ENCODE measurements at regions not wholly inside any gene's neighbourhood (a gene's known extent, or its start where the extent isn't known, plus 50 kb on each side); places are given as distances from the start of the nearest gene placed in this dataset.

DNA sequence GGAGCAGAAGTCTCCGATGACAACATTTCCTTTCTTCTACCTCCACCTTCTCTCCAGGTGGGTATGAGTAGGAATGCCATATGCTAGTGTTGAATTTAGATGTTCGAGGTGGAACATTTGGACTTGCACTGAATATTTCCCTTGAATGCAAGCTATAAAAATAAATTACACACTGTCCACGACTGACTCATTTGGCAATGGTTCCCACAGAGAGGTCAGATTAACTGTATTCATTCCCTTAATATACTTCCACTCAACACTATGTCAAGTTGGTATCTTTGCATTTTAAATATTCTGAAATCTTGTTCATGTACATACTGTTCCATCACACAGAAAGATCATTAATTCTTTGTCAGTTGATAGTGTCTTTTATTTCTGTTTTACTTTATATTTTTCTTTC lies 222.6 kb upstream of the PIK3R1 start:
- DNase-seq (ENCODE audit: low read depth, low spot score) (no peak), ATAC-seq (no peak), FAIRE-seq (no peak)
- CTCF ChIA-PET = interaction anchor here (1.7 kb wide), 1 partner anchor 262 kb away, joined by 3 read pairs; no protein-coding TSS in a partner anchor
- BruUV-seq (replicated peaks) = no TSS peak
- no peak overlapping the region for H2AFZ ChIP-seq (ENCODE audit: control insufficient read depth, low read depth, low read length)
- RAD21 ChIA-PET (ENCODE audit: unreplicated experiment) = no interaction called here
- H3K27me3 ChIP-seq (replicated peaks in 1 of 2; ENCODE audit: control insufficient read depth in 2 of 2, insufficient read depth in 2 of 2, low read length in 1 of 2) = no peaks in the 10 kb centered on the region
- H3K9ac ChIP-seq (ENCODE audit: control insufficient read depth, insufficient read depth, low read length) = no peak overlapping the region
- no peak overlapping the region for H3K4me3 ChIP-seq
- POLR2A ChIA-PET = no interaction called here
- TF ChIP-seq REST (IDR thresholded peaks at IDR 0.05; ENCODE audit: low read depth, low read length) (no peak), ZBTB11 (CRISPR knock-in tag; IDR thresholded peaks at IDR 0.05) (no peak), MXI1 (IDR thresholded peaks at IDR 0.05; ENCODE audit: low read depth, low read length) (no peak), BRCA1 (IDR thresholded peaks at IDR 0.05; ENCODE audit: low read depth, low read length) (no peak), RBBP5 (conservative IDR thresholded peaks at IDR 0.05) (no peak), CBFB (IDR thresholded peaks at IDR 0.05; ENCODE audit: low read depth) (no peak), ZSCAN29 (IDR thresholded peaks at IDR 0.05) (no peak), ATF3 (IDR thresholded peaks at IDR 0.05; ENCODE audit: borderline replicate concordance, extremely low read depth, low read depth, low read length) (no peak), ATF2 (IDR thresholded peaks at IDR 0.05; ENCODE audit: low read length) (no peak)
- no peaks in the 10 kb centered on the region for H4K20me1 ChIP-seq (ENCODE audit: control insufficient read depth, insufficient read depth)
- no peaks in the 10 kb centered on the region for H3K79me2 ChIP-seq (ENCODE audit: control insufficient read depth, insufficient read depth, low read length)
- H3K27ac ChIP-seq (ENCODE audit: control insufficient read depth, insufficient read depth) = no peak overlapping the region
- intact Hi-C loops (cut with micrococcal nuclease; ENCODE audit: unreplicated experiment) (no loop called here), in situ Hi-C loops (cut with MboI) (no loop called here)
- H3K9me3 ChIP-seq (replicated peaks; ENCODE audit: control insufficient read depth, insufficient read depth, low read length) = no peaks in the 10 kb centered on the region
- SMC1A ChIA-PET (ENCODE audit: uncharacterized antibody, unreplicated experiment) = no interaction called here
- H3K4me1 ChIP-seq (ENCODE audit: control insufficient read depth, insufficient read depth, low read length) = no peaks in the 10 kb centered on the region
- no peaks in the 10 kb centered on the region; a peak in 1 of 4 replicates for H3K36me3 ChIP-seq (ENCODE audit: control insufficient read depth in 2 of 2, insufficient read depth in 2 of 2, low read length in 1 of 2)
- H3K4me2 ChIP-seq (ENCODE audit: control insufficient read depth, insufficient read depth) = no peak overlapping the region
- 28% methylated on average over 3 of the region's 3 CpGs for WGBS (ENCODE audit: insufficient coverage, insufficient replicate concordance, low lambda C conversion rate, missing lambda C conversion rate)
